ENCODE measurements at regions not wholly inside any gene's neighbourhood (a gene's known extent, or its start where the extent isn't known, plus 50 kb on each side); places are given as distances from the start of the nearest gene placed in this dataset.
"Not testable (repeated sequence)": the region's sequence is repeated elsewhere in the genome, so short reads cannot be mapped to it uniquely, and the experiment has no call there.

- no peak for DNase-seq (ENCODE audit: low read depth)
Observed at GRCh38 chr7:92915348-92915747, 79.0 kb upstream of the CDK6 start.

- no peak for DNase-seq (ENCODE audit: low read depth)
Observed at GRCh38 chr7:92914645-92915044, 78.3 kb upstream of the CDK6 start.

GRCh38 chr7:92913849-92914248, 77.5 kb upstream of the CDK6 start:
- no peak for DNase-seq (ENCODE audit: low read depth)

GRCh38 chr7:92910976-92911375, 74.6 kb upstream of the CDK6 start:
- no peak for DNase-seq (ENCODE audit: low read depth)

GRCh38 chr7:92909686-92910475, 73.5 kb upstream of the CDK6 start:
- no peak for DNase-seq (ENCODE audit: low read depth)

- peak; percentile 52 for DNase-seq (ENCODE audit: low read depth)
Observed at GRCh38 chr7:92904244-92905131, 68.1 kb upstream of the CDK6 start.

GRCh38 chr7:92898798-92899197, 62.4 kb upstream of the CDK6 start:
- DNase-seq (ENCODE audit: low read depth): no peak

GRCh38 chr7:92894857-92895256, 58.5 kb upstream of the CDK6 start:
- not testable (repeated sequence) for DNase-seq (ENCODE audit: low read depth)

GRCh38 chr7:92889081-92889480, 52.7 kb upstream of the CDK6 start:
- no peak for DNase-seq (ENCODE audit: low read depth)

Measured in CMK (cell line).